ENCODE measurements at regions not wholly inside any gene's neighbourhood (a gene's known extent, or its start where the extent isn't known, plus 50 kb on each side); places are given as distances from the start of the nearest gene placed in this dataset.

GRCh38 chr9:126144196-126144595 lies 182.4 kb upstream of the MVB12B start:
- H3K4me1 ChIP-seq (ENCODE audit: control insufficient read depth in 1 of 2, insufficient read depth in 2 of 2, low read length in 2 of 2) = peaks cover 0 to 14% of the 10 kb centered on the region in 2 experiments; a peak in 2 of 4 replicates
- H3K36me3 ChIP-seq (ENCODE audit: control insufficient read depth in 1 of 2, insufficient read depth in 2 of 2, low read length in 2 of 2) = no peaks in the 10 kb centered on the region
- ATAC-seq = no peak
- no peak overlapping the region for H3K27ac ChIP-seq (ENCODE audit: low read depth, low read length)
- no peak for DNase-seq (ENCODE audit: low read depth, low spot score)
- H3K9ac ChIP-seq (ENCODE audit: low read length) = no peak overlapping the region
- no peak overlapping the region for H3K4me3 ChIP-seq (replicated peaks in 1 of 2; ENCODE audit: low read depth in 1 of 2, low read length in 2 of 2)
- intact Hi-C loops (cut with micrococcal nuclease) = loop anchor here (10.0 kb wide), 1 partner anchor 351 kb away; no protein-coding TSS in a partner anchor
- TF ChIP-seq JUND (IDR thresholded peaks at IDR 0.05) = no peak
- TF ChIP-seq REST (IDR thresholded peaks at IDR 0.05; ENCODE audit: low read depth) = no peak
- TF ChIP-seq ELF1 (IDR thresholded peaks at IDR 0.05; ENCODE audit: borderline replicate concordance, low read depth) = no peak
- no peak for TF ChIP-seq RAD21 (IDR thresholded peaks at IDR 0.05; ENCODE audit: low read depth)
- TF ChIP-seq SRF (IDR thresholded peaks at IDR 0.05; ENCODE audit: low read depth) = no peak
- TF ChIP-seq SP1 (IDR thresholded peaks at IDR 0.05; ENCODE audit: low read depth) = no peak
- no peak for TF ChIP-seq EZH2phosphoT487 (IDR thresholded peaks at IDR 0.05; ENCODE audit: borderline replicate concordance)
- TF ChIP-seq ATF3 (IDR thresholded peaks at IDR 0.05) = no peak
- no peak for TF ChIP-seq YY1 (IDR thresholded peaks at IDR 0.05; ENCODE audit: extremely low read depth, insufficient replicate concordance, low read depth, low read length)
- TF ChIP-seq CBX3 (IDR thresholded peaks at IDR 0.05; ENCODE audit: low read depth) = no peak
- no peak for TF ChIP-seq POLR2AphosphoS5 (IDR thresholded peaks at IDR 0.05; ENCODE audit: low read depth, low read length)
- TF ChIP-seq EZH2 (IDR thresholded peaks at IDR 0.05) = no peak
- no peak for TF ChIP-seq ZBTB33 (IDR thresholded peaks at IDR 0.05; ENCODE audit: extremely low read depth, insufficient replicate concordance, low read length)
- TF ChIP-seq TCF7L2 (IDR thresholded peaks at IDR 0.05; ENCODE audit: borderline replicate concordance, extremely low read depth, insufficient read depth, insufficient read length) = no peak
- no peak for TF ChIP-seq SIN3A (IDR thresholded peaks at IDR 0.05; ENCODE audit: low read depth)
- no peak for TF ChIP-seq EGR1 (IDR thresholded peaks at IDR 0.05; ENCODE audit: low read depth)
- H3K27me3 ChIP-seq (ENCODE audit: insufficient read depth, low read length) = no peaks in the 10 kb centered on the region
- BruUV-seq (replicated peaks) = no TSS peak
- H3K4me2 ChIP-seq (ENCODE audit: low read length) = no peak overlapping the region
- ChIA-PET POLR2A (no interaction called here), RAD21 (ENCODE audit: low non-redundant PET in 1 of 2, low total read pairs in 2 of 2, uncharacterized antibody in 2 of 2, unreplicated experiment in 2 of 2) (no interaction called here), CTCF (no interaction called here)
- no peaks in the 10 kb centered on the region for H3K9me2 ChIP-seq (ENCODE audit: insufficient read depth)
- H4K20me1 ChIP-seq (ENCODE audit: insufficient read depth) = no peaks in the 10 kb centered on the region
- H2AFZ ChIP-seq (ENCODE audit: low read depth, low read length, poor library complexity, severe bottlenecking) = no peak overlapping the region
- H3K79me2 ChIP-seq (ENCODE audit: insufficient read depth, low read length) = no peaks in the 10 kb centered on the region
- no peaks in the 10 kb centered on the region for H3K9me3 ChIP-seq (ENCODE audit: control insufficient read depth in 1 of 2, insufficient read depth in 1 of 2, low read depth in 1 of 2, low read length in 2 of 2)

Data from HCT116 (cell line).